GM21619 (cell line): ENCODE measurements at regions not wholly inside any gene's neighbourhood (a gene's known extent, or its start where the extent isn't known, plus 50 kb on each side); places are given as distances from the start of the nearest gene placed in this dataset.

Experiments used
- ATAC-seq: cut with Tn5 transposase; IDR thresholded peaks from one replicate; pipeline ENCODE4 v1.9.1; 2021; ENCODE audit not compliant: unreplicated experiment

DNA sequence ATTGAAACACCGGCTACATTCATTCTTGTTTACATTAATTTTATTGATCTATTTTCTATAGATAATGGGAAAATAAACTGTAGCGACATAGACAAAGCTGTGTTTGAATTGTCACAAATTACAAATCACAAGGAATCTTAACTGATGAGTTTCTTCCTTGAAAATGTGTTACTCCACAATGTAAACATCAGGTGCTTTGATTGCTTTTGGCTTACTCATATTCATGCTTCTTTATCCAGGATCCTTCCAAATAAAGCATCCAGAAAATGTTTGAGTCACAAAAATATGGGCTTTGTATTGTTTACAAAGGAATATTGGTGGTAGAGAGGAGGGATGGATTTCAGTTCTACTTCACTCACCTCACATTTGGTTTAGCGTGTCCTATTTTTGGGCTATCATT lies 64.0 kb downstream of the BMP2 start:
- ATAC-seq, result no peak

DNA sequence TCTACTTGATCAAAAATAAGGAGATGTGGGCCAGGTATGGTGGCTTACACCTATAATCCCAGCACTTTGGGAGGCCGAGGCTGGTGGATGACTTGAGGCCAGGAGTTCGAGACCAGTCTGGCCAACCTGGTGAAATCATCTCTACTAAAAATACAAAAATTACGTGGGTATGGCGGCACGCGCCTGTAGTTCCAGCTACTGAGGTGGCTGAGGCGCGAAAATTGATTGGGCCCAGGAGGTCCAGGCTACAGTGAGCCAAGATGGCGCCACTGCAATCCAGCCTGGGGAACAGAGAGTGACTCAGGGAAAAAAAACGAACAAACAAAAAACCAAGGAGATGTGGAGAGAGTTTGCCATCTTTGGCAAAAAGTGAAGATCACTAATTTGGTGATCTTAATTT lies 65.3 kb downstream of the BMP2 start:
- ATAC-seq, result no peak

DNA sequence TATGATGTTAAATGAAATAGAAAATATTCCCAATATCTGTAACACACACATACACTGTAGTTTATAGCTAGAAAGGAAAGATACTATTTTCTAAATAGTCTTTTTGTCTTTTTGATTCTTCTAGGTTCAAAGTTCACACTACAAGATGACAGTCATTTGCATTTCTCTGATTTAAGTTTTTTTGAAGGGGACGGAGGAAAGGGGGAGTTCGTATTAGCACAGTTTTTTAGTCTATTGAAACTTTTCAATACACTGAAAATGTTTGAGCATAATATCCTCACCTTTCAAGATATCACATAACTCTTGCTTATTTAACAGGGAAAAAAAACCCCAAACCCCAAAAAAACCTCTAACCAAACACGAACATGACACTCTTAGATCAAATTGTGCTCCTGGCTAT lies 68.1 kb downstream of the BMP2 start:
- ATAC-seq, result no peak

DNA sequence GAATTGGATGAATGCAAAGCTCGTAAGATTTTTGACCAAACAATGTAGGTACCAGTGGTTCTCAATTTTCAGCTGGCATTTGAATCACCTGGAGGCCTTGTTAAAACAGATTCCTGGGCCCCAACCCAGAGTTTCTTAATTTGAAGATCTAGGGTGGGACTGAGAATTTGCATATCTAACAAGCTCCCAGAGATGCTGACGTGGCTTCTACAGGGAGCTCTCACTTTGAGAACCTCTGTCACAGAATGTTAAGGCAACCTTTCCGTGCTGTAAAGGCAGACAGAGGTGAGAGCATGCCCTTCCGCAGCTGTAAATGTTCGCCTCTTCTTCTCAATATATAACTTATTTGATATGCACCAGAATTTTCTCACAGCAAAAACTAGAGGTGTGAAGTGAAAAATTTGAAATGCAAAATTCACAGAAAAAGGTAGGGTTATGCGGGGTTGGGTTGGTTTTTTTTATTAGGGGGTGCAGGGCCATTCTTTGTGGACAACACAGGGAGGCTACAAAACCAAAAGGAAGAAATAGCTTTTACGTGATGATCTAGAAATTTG lies 69.4 kb downstream of the BMP2 start:
- no peak for ATAC-seq

DNA sequence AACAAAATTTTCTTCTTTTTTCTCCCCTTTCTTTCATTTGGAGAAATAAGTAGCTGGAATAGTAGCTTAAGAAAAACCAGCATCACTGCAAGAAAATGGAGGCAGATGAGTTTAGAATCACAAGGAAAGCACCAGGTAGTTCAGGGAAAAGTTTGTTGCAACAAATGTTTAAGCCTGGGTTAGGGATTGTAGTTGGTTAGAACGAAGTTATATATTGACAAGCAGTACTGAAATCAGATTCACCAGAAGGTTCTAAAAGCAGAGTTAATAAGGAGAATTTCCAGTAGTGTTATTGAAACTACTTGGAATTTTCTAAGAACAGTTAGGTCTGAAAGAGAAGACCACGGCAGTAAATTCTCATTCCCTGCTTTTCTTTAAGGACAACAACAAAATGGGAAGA lies 70.2 kb downstream of the BMP2 start:
- peak; percentile 32 for ATAC-seq

DNA sequence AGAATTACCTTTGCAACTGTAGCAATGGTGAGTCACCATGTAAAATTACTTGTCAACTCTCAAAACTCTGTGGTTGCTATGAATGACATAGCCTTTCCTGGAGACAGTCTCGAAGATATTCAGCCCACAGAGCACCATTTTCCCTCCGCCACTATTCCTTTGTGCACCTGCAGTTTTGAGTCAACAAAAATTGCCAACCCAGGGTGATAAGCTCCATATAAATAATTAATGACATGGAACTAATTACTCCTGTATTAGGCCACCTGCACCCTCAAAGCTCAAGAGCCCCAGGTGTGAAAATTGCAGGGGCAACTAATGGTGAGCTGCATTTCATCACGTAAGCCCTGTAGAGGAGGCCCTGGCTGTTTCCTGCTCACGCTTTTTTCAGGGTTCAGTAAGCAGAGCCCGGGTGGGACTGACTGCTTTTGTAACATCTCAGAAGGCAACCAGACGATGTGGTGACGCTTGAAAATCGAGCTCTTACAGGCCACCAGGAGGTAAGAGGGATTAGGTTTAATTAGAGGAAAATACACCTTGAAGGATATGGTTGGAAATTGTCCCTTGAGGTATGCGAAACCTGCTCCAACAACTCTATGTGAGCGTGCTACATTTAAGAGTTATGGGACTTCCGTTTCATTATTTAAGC lies 70.8 kb downstream of the BMP2 start:
- peak; percentile 76 for ATAC-seq

DNA sequence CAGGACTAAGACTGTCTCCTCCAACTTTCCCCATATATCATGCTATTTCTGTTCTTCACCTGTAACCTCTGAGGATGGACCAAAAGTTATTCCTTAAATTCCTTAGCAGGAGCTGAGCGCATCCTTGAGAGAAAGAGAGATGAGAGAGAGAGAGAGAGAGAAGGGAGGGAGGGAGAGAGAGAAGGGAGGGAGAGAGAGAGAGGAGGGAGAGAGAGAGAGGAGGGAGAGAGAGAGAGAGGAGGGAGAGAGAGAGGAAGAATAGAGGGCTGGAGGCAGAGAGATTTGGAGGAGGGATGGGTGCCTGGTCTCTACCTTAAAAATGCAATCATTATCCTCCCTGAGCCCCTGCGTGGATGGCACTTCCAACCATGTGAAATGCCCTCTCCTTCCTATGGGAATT lies 73.6 kb downstream of the BMP2 start:
- ATAC-seq, result no peak

DNA sequence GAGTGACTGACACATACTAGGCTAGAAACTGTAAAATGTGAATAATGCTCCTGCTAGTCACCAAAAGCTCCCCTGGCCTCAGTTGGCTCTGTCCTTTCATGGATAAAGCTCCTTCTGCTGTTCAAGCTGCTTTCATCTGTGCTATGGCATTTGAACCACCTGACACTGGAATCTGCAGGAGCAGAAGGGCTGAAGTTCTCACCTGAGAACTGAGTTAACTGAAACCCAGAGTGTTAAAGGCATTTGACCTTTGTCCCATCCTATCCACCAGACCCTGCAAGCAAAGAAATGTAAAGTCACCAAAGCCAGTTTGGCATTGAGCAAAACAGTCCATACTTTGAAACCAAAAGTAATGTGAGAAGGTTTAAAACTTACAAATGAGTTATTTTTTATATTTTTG lies 77.7 kb downstream of the BMP2 start:
- ATAC-seq, result no peak

DNA sequence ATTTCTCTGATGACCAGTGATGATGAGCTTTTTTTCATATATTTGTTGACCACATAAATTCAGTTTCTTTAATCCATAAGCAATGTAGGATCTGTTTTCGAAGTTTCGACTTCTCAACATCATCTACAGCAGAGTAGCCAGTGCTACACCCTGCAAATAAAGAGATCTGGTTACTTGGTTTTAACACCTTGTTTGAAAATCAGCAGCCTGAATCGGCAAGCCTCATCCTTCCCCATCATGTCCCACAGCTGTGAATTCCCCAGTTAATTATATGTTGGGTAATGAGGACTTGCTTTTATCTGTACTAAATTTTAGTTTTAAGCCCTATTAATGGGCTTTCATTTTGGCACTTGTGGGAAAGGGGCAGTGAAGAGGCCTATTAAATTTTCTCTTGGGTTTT lies 80.6 kb downstream of the BMP2 start:
- ATAC-seq, result no peak

DNA sequence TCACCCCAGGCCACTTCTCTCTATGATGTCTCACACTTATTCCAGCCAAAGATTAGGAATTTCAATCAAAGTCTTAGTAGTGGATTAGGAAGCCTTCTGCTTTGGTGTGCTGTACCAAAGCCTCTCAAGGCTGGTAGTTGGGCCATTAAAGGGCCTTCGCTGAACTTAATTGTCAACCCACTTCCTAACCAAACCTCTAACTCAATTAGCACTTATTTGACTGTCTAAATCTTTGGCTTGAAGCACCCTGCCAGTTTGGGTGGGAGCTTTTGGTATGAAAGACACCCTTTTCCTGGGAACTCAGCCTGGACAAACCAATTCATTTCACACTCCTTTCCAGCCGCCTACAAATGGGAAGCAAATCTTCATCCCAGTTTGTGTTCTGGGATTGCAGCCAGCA lies 81.5 kb downstream of the BMP2 start:
- ATAC-seq, result no peak

DNA sequence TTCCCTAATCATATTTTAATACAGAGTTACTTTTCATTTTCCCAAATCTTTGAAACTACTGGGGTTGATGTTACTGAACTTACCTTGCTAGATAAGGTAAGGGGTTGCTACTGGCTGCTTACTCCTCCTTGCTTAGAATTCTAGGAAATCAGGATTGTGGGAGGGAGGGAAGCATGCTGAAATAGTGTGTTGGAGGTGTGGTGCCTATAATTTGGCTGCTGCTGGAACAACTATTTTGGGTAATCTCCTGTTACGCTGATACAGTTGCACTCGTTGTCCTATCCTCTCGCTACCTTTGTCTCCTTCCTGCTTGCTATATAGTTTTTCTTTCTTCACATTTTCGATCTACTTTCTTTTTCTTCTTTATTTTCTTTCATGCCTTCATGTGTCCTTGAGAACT lies 83.7 kb downstream of the BMP2 start:
- no peak for ATAC-seq

DNA sequence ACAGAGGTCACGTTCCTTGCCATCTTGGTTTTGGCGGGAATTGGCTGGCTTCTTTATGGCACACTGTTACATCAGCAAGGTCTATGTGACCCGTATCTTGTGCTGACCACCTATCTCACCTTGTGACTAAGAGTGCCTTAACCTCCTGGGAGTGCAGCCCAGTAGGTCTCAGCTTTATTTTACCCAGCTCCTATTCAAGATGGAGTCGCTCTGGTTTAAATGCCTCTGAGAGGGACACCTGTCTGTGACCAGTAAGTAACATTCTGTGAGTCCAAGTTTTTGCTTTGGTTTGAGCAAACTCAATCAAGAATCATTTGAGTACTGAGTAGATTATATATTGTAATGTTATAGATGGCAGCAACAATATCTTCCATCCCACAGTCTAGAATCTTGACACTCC lies 85.0 kb downstream of the BMP2 start:
- no peak for ATAC-seq

DNA sequence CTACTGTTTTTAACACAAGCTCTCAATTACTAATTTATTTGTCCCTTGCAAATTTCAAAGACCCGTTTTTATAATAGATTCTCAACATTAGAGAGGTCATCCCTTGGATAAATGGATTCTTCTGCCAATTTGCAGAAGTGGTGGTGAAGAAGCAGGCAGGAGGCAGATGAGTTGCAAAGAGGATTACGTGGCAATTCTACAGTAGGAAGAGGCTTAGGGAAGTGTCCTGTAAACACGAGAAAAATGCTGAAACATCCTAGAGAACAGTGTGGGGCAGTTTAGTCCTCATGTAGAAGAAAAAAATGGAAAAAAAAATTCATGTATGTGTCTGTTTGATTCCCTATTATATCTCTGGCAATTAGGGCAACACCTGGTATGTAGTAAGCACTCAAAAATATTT lies 87.6 kb downstream of the BMP2 start:
- ATAC-seq, result no peak

DNA sequence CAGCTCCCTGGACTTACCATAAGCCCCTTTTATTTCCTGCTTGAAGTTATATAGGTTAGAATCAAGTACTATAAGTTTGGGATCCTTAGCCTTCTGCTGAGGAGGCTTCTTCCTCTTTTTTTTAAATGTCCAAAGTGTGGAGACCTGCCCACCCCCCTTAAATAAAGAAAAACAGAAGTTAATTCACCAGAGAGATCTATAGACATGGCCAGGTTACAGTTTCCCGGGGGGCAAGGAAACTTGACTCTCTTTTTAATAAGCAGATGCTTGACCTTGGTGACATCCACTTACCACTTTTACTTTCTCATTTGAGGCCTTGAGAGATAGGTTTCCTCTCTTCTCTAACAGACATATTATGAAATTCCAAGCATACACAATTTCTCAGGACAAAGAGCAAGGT lies 88.3 kb downstream of the BMP2 start:
- ATAC-seq, result no peak

DNA sequence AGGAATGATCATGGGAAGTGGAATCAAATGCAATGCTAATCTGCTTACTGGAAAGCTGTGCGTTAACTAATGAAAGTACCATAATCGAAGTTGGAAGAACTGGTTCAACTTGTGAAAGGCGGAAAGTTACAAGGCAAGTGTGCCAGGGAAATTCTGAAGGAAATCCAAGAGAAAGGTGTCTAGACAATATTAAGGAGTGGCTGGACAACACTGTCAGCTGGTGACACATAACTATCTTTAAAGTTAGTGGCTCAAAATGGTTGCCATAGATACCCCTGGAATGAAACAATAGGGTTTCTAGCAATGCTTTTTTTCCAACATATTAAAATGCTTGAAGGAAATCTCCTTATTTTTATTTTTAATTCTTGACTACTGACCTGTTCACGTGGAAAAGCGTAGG lies 90.4 kb downstream of the BMP2 start:
- ATAC-seq, result no peak

DNA sequence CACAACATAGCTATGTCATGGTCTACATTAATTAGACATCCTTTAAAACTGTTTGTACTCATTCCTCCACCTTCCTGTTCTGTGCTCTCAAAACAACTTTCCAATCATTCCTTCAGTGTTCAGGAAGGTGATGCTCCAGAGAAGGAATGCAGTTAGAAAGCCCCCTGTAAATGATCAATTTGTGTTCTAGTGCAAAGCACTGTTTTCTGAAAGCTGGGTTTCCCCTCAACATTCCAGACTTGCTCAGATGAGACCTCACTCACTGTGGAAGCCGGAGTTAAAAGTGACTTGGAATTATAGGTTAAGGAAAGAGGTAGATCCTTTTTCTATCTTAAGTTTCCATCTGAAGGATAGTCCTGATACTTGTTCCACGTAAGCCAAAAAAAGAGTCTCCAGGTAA lies 95.9 kb downstream of the BMP2 start:
- ATAC-seq, result no peak

DNA sequence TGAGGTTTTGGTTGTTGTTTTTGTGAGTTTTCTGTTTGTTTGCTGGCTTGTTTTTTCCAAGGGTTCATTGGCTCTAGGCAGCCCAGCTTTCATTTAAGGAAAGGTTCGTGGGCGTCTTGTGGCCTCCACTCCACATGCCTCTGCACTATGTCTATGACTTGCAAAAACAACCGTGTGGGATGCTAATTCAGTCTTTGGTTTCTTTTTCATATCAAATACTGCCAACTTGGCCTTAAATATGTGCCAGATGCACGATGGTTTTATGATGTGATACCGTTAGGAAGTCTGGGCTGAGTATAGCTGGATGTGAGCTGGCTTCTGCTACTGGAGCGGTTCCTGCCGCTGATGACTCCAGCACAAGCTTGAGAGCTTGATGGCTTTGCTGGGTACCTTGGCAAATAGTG lies 96.3 kb downstream of the BMP2 start:
- ATAC-seq, result no peak

DNA sequence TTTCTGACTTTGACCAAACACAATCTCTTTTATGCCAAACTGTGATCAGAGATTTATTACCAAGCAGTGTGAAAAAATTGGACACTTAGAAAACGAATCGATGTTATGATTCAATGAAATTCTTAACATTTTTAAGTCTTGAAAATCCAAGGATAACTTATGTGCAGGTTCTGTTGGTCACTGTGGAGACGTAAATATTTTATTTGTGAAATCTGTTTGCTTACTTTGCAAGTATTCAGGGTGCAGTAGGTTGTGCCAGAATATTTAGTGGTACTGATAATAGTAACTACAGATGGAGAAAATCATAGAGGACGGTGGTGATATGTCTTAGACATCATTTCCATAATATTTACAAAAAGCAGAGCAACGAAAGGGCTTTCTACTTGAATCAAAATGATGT lies 97.3 kb downstream of the BMP2 start:
- no peak for ATAC-seq

DNA sequence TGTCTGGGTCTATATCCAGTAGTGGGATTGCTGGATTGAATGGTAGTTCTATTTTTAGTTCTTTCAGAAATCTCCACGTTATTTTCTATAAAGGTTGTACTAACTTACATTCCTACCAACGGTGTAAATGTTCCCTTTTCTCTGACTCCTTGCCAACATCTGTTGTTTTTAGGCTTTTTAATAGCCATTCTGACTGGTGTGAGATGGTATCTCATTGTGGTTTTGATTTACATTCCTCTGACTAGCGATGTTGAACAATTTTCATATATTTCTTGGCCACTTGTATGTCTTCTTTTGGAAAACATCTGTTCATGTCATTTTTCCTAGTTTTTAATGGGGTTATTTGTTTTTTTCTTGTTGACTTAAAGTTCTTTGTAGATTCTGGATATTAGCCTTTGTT lies 99.3 kb downstream of the BMP2 start:
- ATAC-seq, result no peak

DNA sequence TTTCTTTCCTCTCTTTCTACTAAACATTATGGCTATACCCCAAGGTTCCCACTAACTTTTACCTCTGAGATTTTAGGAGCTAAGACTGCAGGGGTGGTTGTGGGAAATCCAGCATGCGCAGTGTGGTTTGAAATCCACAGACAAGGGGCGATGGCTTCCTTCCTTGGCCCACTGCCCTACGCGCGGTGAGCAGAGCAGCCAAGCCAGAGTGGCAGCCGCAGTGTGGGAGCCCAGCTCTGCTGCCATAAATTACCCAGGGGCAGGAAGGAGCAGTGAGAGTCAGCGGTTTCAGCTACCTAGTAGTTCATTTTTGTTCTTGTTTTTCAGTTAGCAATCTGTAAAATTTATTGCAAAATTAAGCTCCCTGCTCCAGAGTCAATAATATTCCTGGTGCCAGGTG lies 101.4 kb downstream of the BMP2 start:
- ATAC-seq, result no peak

DNA sequence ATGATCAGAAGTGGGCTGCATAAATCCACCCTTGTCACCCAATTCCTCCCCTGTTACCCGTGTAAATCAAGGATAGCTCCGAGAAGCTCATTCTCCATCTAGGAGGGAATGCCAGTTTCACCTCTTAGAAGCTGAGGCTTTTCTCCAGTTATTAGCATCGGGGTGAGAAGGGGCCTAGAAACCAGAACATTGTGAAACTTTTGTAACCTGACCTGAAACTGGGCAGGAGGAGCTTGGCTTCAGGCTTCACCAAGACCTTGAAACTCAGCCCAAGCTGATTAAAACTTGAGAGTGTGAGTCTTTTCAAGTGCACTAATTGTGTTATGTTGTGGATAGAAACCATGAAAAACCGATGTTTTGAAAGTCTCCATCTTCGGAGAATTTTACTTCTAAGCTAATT lies 103.1 kb downstream of the BMP2 start:
- ATAC-seq, result no peak

DNA sequence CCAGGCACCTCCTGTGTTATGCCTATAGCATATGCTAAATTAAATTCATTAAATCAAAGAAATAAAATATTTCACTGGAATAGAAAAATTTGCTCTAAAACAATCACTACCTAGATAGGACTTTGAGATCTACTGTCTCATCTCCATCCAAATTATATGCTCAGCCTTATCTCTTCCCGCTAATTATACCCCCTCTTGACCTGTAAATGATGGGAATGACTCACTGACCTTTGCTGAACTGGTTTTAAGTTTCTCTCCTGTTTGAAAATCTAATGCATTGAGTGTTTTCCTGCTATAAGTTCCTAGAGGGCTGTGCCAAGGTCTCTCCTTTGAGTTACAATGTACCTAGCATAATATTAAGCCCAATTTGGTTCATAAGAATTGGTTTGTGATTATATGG lies 110.1 kb downstream of the BMP2 start:
- no peak for ATAC-seq

DNA sequence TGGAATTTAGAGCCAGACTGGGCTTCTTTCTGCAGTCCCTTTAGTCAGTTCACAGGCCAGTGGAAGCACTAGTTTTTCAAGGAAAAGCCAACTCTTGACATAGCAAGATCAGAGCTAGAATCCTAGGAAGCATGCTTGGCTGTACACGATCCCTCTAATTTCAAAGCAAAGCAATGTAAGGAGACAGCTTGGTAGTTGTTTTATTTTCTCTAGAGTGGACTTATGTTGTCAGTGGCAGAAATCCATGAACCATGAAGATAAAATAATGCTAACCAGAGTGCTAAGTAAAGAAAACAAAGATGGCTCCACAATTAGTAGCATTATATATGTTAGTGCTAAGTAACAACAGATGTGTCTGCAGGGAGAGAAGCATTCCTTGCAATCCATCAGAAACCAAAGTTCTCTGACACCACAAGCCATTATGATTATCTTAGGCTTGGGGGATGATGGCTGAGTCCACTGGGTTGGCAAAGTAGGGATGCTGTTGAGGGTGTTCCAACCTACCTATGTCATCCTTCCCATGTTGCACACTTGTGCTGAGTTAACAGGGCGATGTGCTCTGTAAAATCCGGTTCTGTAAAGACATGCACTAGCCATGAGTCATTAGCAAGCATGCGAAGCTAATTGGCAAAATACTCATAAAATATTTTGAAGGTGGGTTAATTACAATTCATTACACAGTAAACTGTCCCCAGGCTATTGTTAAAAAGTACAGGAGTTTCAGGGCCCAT lies 115.2 kb downstream of the BMP2 start:
- no peak for ATAC-seq
